Fibroblast of mammary gland (primary cell): ENCODE measurements at regions not wholly inside any gene's neighbourhood (a gene's known extent, or its start where the extent isn't known, plus 50 kb on each side); places are given as distances from the start of the nearest gene placed in this dataset.

ENCODE experiments used
- DNase-seq: peaks from one replicate; pipeline ENCODE4 v3.0.0-alpha.2; 2010; ENCODE audit warnings: low read depth
- H3K4me3 ChIP-seq: 2 replicates; pipeline ENCODE4 v1.5.1; 2011; ENCODE audit warnings: low read depth, mild to moderate bottlenecking, low read length, moderate library complexity; ENCODE audit not compliant: control insufficient read depth
- TF ChIP-seq, protein P1 (sequence below): conservative IDR thresholded peaks from 2 replicates; pipeline ENCODE4 v1.5.1; 2011; ENCODE audit warnings: low read depth, low read length, inconsistent platforms; ENCODE audit not compliant: control insufficient read depth, insufficient read depth

DNA sequence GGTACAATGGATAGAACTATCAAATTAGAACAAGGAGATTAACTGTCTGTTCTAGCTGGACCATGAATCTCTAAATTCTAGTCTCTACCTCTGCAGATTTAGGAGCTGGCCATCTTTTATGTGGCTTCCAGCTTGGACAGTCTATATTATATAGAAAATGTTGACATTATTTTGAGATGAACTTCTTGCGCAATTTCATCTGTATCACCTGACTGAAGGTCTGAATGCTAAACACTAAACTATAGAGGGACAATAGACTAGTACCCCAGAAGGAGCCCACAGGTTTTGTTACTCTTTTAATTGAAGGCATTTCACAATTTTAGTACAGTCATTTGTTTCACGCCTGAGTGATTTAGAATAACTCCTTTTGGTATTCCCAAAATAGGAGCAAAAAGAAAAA, 222.4 kb upstream of the ANKRD30A start:
- DNase-seq, result no peak
- TF ChIP-seq, protein P1, sequence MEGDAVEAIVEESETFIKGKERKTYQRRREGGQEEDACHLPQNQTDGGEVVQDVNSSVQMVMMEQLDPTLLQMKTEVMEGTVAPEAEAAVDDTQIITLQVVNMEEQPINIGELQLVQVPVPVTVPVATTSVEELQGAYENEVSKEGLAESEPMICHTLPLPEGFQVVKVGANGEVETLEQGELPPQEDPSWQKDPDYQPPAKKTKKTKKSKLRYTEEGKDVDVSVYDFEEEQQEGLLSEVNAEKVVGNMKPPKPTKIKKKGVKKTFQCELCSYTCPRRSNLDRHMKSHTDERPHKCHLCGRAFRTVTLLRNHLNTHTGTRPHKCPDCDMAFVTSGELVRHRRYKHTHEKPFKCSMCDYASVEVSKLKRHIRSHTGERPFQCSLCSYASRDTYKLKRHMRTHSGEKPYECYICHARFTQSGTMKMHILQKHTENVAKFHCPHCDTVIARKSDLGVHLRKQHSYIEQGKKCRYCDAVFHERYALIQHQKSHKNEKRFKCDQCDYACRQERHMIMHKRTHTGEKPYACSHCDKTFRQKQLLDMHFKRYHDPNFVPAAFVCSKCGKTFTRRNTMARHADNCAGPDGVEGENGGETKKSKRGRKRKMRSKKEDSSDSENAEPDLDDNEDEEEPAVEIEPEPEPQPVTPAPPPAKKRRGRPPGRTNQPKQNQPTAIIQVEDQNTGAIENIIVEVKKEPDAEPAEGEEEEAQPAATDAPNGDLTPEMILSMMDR, result no peak
- H3K4me3 ChIP-seq, result no peak overlapping the region

DNA sequence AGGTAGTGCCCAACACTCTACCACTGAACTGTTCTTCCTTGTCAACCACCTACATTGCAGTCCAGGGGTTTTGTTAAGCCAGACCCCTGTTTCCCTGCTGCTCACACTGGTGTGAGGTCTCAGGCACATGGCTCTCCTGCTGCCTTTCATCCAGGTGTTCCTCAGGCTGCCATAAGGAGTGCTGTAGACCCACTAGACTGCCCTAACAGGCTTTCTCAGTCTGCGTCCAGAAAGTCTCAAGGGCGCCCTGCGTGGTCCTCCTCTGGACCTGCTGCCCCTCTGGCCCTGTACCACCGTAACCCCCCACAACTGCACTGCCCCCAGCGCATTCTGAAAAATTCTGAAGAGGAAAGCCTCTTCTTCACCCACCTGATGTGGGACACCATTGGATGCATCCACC, 225.7 kb upstream of the ANKRD30A start:
- TF ChIP-seq, protein P1, result no peak
- no peak for DNase-seq
- H3K4me3 ChIP-seq, result no peak overlapping the region

DNA sequence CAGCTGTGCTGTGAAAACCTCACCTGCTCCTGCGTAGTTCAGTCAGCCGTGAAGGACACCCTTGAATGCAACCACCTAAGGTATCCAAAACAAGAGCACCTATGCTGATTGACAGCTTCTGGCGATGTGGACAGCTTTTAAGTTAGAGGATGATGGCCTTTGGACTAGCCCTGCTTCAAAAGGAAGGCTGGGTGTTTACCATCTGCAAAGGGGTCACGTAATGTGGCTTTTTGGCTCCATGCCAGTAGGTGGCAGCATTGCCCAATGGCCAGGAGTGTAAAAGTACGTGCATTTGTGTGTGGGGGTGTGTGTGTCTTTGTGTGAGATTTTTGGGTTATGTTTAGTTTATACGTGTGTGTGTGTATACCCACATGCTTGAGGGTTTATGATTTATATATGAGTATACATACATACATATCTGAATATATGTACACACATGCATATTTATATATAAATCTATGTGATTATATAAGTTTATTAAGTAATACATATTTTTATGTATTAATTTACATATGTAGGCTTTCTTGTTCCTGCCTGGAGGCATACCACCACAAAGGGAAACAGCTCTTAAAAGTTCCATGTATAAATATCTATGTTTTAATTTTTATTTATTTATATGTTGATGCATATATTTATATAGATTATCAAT, 236.3 kb upstream of the ANKRD30A start:
- TF ChIP-seq, protein P1, result peak; percentile 17
- H3K4me3 ChIP-seq, result no peak overlapping the region
- peak; percentile 20 for DNase-seq

DNA sequence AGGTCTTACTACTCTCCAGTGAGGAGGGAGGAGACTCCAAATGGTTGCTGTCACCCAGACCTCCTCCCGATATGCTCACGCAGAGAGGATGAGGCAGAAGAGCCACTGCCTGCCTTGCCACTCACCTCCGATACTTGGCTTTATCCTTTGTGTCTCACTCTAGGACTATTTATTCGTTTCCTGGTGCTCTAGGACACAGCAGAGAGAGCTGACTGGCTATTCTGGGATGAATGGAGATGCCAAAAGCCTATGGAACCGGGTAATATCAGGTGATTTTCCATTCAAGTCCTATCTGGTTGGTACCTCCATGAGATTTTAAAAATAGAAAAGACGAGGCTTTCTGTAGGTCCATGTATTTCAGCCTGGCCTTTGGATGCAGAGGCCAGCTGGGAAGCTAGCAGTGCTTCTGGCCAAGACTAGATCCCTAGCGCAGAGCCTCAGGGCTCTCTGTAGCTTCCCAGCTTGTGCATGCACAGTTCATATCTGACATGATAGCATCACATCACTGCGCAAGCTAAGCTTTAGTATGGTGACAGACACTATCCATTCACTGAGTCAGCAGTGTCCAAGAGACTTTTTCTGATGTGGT, 239.0 kb upstream of the ANKRD30A start:
- no peak for DNase-seq
- no peak overlapping the region for H3K4me3 ChIP-seq
- TF ChIP-seq, protein P1, result no peak

DNA sequence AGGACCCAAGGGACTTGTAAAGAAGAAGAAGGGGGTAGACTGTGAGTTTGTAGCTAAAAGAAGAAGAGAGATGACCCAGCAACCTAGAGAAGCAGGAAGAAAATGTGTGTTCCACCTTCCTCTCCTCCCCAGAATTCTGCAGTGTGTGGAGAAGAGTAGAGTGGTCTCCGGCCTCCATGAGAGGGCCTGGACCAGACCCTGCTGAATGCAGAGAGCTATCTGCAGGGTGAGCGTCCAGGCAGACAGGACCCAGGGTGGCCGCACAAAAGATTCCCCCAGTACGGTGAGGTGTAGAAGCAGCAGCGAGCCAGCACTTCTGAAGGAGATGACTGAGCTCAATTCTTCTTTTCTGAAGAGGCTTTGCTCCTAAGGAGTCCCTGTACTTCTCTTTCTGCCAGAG, 239.7 kb upstream of the ANKRD30A start:
- TF ChIP-seq, protein P1, result no peak
- no peak overlapping the region for H3K4me3 ChIP-seq
- no peak for DNase-seq

DNA sequence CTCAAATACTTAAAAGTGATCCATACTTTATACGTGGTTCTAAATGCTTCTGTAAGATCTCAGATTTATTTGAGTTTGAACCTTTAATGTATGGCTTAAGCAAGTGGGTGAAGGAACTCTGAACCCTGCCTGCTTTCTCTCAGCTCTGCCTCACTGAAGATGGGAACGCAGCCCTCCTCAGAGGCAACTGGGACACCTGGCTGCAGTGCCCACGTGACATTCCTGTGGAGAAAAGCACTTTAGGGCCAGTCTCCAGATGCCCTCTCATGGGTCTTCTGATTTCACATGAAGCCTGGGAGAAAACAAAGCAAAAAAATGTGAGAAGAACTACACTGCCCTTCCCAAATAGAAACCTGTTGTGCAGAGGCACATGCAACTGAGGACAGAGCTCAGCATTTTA, 242.6 kb upstream of the ANKRD30A start:
- no peak for DNase-seq
- TF ChIP-seq, protein P1, result no peak
- no peak overlapping the region for H3K4me3 ChIP-seq
